CD14-positive monocyte (primary cell): ENCODE measurements at regions not wholly inside any gene's neighbourhood (a gene's known extent, or its start where the extent isn't known, plus 50 kb on each side); places are given as distances from the start of the nearest gene placed in this dataset.

Experiments
- DNase-seq, 3 donors: peaks; one replicate each; pipeline ENCODE4 v3.0.0-alpha.2; 2011 to 2022
- H2AFZ ChIP-seq: 2 replicates; pipeline ENCODE4 v1.6.0; 2012; ENCODE audit warnings: mild to moderate bottlenecking, low read depth, low read length, inconsistent platforms; ENCODE audit not compliant: insufficient read depth, poor library complexity, severe bottlenecking
- H3K27ac ChIP-seq, 2 donors: 1 replicate in 1 of 2; 2 replicates in 1 of 2; pipeline ENCODE4 v1.5.1; 2012 to 2013; ENCODE audit warnings: low read length in 2 of 2, control low read depth in 1 of 2, inconsistent platforms in 1 of 2, low read depth in 1 of 2, mild to moderate bottlenecking in 1 of 2
- H3K27me3 ChIP-seq, 2 donors: one replicate each; pipeline versions ENCODE4 v1.6.0 to v1.6.1; 2011 to 2013; ENCODE audit warnings: low read length in 2 of 2; ENCODE audit not compliant: control insufficient read depth in 2 of 2, insufficient read depth in 2 of 2
- H3K36me3 ChIP-seq, 2 donors: replicated peaks in 1 of 2; 1 replicate in 1 of 2; 2 replicates in 1 of 2; pipeline versions ENCODE4 v1.5.1 to v1.6.1; 2012 to 2013; ENCODE audit warnings: low read length in 2 of 2, control low read depth in 1 of 2, inconsistent platforms in 1 of 2, mild to moderate bottlenecking in 1 of 2; ENCODE audit not compliant: insufficient read depth in 2 of 2, control insufficient read depth in 1 of 2
- H3K4me1 ChIP-seq, 2 donors: 1 replicate in 1 of 2; 2 replicates in 1 of 2; pipeline versions ENCODE4 v1.5.1 to v1.6.1; 2012 to 2013; ENCODE audit warnings: low read length in 2 of 2, control low read depth in 1 of 2, inconsistent platforms in 1 of 2, mild to moderate bottlenecking in 1 of 2, moderate library complexity in 1 of 2; ENCODE audit not compliant: insufficient read depth in 2 of 2, control insufficient read depth in 1 of 2
- H3K4me2 ChIP-seq: replicated peaks from 2 replicates; pipeline ENCODE3; 2012; ENCODE audit warnings: low read length, moderate library complexity, mild to moderate bottlenecking; ENCODE audit not compliant: poor library complexity, severe bottlenecking; ENCODE audit errors: extremely low read depth
- H3K4me3 ChIP-seq, 3 experiments: fragments of 200-600 bp in 1 of 3; sonication (generic) in 1 of 3; replicated peaks in 1 of 3; 1 replicate in 2 of 3; 2 replicates in 1 of 3; pipeline ENCODE4 v1.5.1; 2011 to 2013; ENCODE audit warnings: low read length in 3 of 3, mild to moderate bottlenecking in 3 of 3, control low read depth in 2 of 3, low read depth in 2 of 3, inconsistent platforms in 1 of 3, moderate library complexity in 1 of 3
- H3K79me2 ChIP-seq: 2 replicates; pipeline ENCODE4 v1.6.0; 2012; ENCODE audit warnings: mild to moderate bottlenecking, control low read depth, inconsistent platforms, low read length, moderate library complexity; ENCODE audit not compliant: insufficient read depth
- H3K9ac ChIP-seq: 2 replicates; pipeline ENCODE4 v1.6.0; 2017; ENCODE audit warnings: low read length, mild to moderate bottlenecking; ENCODE audit not compliant: insufficient read depth, poor library complexity, severe bottlenecking
- H3K9me3 ChIP-seq, 2 donors: replicated peaks in 1 of 2; 1 replicate in 1 of 2; 2 replicates in 1 of 2; pipeline versions ENCODE4 v1.5.1 to v1.6.1; 2012 to 2013; ENCODE audit warnings: low read length in 2 of 2, control low read depth in 1 of 2; ENCODE audit not compliant: control insufficient read depth in 1 of 2, insufficient read depth in 1 of 2
- H4K20me1 ChIP-seq: 2 replicates; pipeline ENCODE4 v1.6.0; 2012; ENCODE audit warnings: mild to moderate bottlenecking, low read length, control low read depth, moderate library complexity; ENCODE audit not compliant: insufficient read depth
- H3K27ac Mint-ChIP-seq, 7 donors: one replicate each; pipeline ENCODE4 v1.8.0; 2020; ENCODE audit warnings: mild to moderate bottlenecking in 7 of 7, mixed read lengths in 7 of 7, moderate library complexity in 6 of 7, inconsistent platforms in 2 of 7
- H3K27me3 Mint-ChIP-seq, 3 donors: one replicate each; pipeline ENCODE4 v1.8.0; 2021 to 2022; ENCODE audit warnings: low read depth in 3 of 3, mild to moderate bottlenecking in 3 of 3, mixed read lengths in 3 of 3, moderate library complexity in 3 of 3, inconsistent platforms in 1 of 3
- H3K36me3 Mint-ChIP-seq, 2 donors: one replicate each; pipeline ENCODE4 v1.8.0; 2020; ENCODE audit warnings: mixed read lengths in 2 of 2, inconsistent platforms in 1 of 2, mild to moderate bottlenecking in 1 of 2
- H3K4me1 Mint-ChIP-seq: one replicate; pipeline ENCODE4 v1.8.0; 2020; ENCODE audit warnings: mild to moderate bottlenecking, mixed read lengths
- H3K4me3 Mint-ChIP-seq, 2 donors: one replicate each; pipeline ENCODE4 v1.8.0; 2020; ENCODE audit warnings: mild to moderate bottlenecking in 2 of 2, mixed read lengths in 2 of 2, moderate library complexity in 1 of 2
- H3K9me3 Mint-ChIP-seq, 7 donors: one replicate each; pipeline ENCODE4 v1.8.0; 2020 to 2022; ENCODE audit warnings: mixed read lengths in 7 of 7, mild to moderate bottlenecking in 6 of 7, moderate library complexity in 6 of 7, inconsistent platforms in 2 of 7
- WGBS: methylation state at CpG from one replicate; pipeline ENCODE4 v1.1.5; 2013; ENCODE audit warnings: missing lambda C conversion rate; ENCODE audit not compliant: insufficient coverage; 5-methylcytosine and 5-hydroxymethylcytosine counted together
- intact Hi-C, 2 donors: fragments of 100-400 bp; cut with micrococcal nuclease; formaldehyde crosslinking; loops; one replicate each; pipeline versions ENCODE4 v1.15.0 to v1.15.1; 2023
- TF ChIP-seq, protein P1 (sequence below): fragments of 200-600 bp; IDR thresholded peaks from one replicate; pipeline ENCODE4 v1.8.0; 2022; ENCODE audit warnings: antibody characterized with exemption, mild to moderate bottlenecking

DNA sequence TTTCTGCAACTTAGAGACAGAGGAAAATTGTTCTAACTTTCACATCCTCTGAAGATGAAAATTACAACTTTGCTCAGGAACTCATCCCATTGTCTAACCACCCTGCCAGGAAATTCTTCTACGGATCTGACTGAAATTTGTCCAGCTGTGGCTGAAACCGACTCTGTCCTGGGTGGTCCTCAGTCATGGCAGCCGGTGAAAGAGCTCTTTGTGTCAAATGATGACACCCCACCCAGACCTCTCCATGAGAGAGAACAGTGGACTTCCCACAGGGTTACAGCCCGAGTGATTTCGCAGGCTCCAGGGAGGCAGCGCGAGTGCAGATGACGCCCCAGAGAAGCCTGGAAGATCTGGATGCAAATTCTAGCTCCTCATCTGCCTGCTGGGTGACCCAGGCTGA is 65.1 kb upstream of the TRIB2 start:
- Histone ChIP-seq H3K27ac (no peak overlapping the region), H3K4me2 (no peak overlapping the region), H4K20me1 (no peaks in the 10 kb centered on the region), H3K79me2 (no peaks in the 10 kb centered on the region), H3K9me3 (peaks cover 2% of the 10 kb centered on the region in 2 donors), H3K4me3 (no peak overlapping the region), H3K4me1 (no peaks in the 10 kb centered on the region), H2AFZ (no peak overlapping the region), H3K27me3 (no peaks in the 10 kb centered on the region), H3K36me3 (no peaks in the 10 kb centered on the region), H3K9ac (no peak overlapping the region)
- Mint-ChIP-seq H3K36me3 (no peaks in the 10 kb centered on the region), H3K27ac (peak overlapping the region in 1 of 7 donors; percentile 15), H3K9me3 (peaks cover 0 to 6% (median under 1%) of the 10 kb centered on the region in 7 donors), H3K4me1 (no peaks in the 10 kb centered on the region), H3K4me3 (no peak overlapping the region), H3K27me3 (peaks cover 3 to 23% (median 6%) of the 10 kb centered on the region in 3 donors)
- TF ChIP-seq, protein P1, sequence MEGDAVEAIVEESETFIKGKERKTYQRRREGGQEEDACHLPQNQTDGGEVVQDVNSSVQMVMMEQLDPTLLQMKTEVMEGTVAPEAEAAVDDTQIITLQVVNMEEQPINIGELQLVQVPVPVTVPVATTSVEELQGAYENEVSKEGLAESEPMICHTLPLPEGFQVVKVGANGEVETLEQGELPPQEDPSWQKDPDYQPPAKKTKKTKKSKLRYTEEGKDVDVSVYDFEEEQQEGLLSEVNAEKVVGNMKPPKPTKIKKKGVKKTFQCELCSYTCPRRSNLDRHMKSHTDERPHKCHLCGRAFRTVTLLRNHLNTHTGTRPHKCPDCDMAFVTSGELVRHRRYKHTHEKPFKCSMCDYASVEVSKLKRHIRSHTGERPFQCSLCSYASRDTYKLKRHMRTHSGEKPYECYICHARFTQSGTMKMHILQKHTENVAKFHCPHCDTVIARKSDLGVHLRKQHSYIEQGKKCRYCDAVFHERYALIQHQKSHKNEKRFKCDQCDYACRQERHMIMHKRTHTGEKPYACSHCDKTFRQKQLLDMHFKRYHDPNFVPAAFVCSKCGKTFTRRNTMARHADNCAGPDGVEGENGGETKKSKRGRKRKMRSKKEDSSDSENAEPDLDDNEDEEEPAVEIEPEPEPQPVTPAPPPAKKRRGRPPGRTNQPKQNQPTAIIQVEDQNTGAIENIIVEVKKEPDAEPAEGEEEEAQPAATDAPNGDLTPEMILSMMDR = no peak
- WGBS = 94% methylated on average over 8 of the region's 8 CpGs
- DNase-seq = no peak
- intact Hi-C loops = no loop called here

DNA sequence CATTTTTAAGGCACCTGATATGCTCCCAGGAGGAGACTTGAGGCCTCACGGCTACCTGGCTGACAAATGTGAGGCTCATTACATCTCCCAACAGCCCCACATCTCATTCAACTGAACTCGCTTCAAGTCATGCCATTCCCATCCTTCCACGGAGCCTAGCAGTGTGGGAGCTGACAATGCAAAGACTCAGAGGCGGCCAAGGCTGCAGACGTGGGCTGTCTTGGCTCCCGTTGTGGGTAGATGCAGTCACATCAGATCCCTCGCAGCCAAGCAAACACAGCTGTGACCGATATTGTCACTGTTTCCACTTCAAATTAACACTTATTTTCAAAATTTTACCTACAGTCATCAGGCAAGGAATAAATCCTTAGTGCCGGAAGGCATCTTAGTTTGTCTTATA is 64.0 kb upstream of the TRIB2 start:
- H3K27ac Mint-ChIP-seq = no peak overlapping the region
- H3K27me3 Mint-ChIP-seq = peaks cover 3 to 21% (median 6%) of the 10 kb centered on the region in 3 donors
- no peaks in the 10 kb centered on the region for H3K4me1 ChIP-seq
- peaks cover 0 to 6% (median 0%) of the 10 kb centered on the region in 7 donors for H3K9me3 Mint-ChIP-seq
- no peaks in the 10 kb centered on the region for H4K20me1 ChIP-seq
- no peaks in the 10 kb centered on the region for H3K4me1 Mint-ChIP-seq
- H3K4me3 ChIP-seq = no peak overlapping the region
- H3K27ac ChIP-seq = no peak overlapping the region
- no peaks in the 10 kb centered on the region for H3K36me3 Mint-ChIP-seq
- DNase-seq = no peak
- no peak overlapping the region for H3K4me3 Mint-ChIP-seq
- TF ChIP-seq, protein P1 = no peak
- H2AFZ ChIP-seq = no peak overlapping the region
- intact Hi-C loops = no loop called here
- no peaks in the 10 kb centered on the region for H3K79me2 ChIP-seq
- H3K27me3 ChIP-seq = no peaks in the 10 kb centered on the region
- H3K9me3 ChIP-seq = no peaks in the 10 kb centered on the region
- 88% methylated on average over 8 of the region's 9 CpGs for WGBS
- H3K4me2 ChIP-seq = no peak overlapping the region
- no peak overlapping the region for H3K9ac ChIP-seq
- no peaks in the 10 kb centered on the region for H3K36me3 ChIP-seq
